ENCODE measurements at regions not wholly inside any gene's neighbourhood (a gene's known extent, or its start where the extent isn't known, plus 50 kb on each side); places are given as distances from the start of the nearest gene placed in this dataset.

DNA sequence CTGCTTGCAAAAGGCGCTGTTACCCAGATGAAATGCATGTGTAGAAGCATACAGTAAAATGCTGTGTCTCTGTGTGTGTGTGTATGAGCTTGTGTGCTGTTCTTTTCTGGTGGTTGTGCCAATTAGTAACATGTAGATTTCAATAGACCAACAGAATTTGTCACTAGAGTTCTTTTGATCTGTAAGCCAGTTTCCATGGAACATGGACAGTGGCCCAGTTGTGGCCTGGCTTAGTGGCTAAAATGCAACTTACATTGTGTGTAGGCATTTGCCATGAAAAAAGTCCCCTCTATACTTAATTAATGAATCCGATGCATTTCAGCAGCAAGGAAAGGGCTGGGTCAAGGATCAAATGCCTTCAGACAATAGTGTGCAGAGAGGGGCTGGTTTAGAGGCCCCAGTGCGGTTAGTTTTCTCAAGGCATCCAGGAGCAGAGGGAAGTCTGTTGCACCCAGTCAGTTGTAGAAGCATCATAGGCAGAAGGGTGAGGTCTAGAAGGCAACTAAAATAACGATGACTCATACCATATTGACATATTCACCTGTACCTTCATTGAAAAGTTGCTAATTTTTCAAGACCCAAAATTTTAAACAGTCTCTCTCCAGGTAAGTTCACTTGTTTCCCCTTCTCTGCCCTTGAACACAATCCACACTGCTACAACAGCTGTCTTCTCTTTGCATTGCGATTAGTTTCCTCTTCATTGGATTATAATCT, 366.9 kb upstream of the SPRED2 start:
- no peak for TF ChIP-seq POLR2A (IDR thresholded peaks at IDR 0.05)
- TF ChIP-seq, protein P1, sequence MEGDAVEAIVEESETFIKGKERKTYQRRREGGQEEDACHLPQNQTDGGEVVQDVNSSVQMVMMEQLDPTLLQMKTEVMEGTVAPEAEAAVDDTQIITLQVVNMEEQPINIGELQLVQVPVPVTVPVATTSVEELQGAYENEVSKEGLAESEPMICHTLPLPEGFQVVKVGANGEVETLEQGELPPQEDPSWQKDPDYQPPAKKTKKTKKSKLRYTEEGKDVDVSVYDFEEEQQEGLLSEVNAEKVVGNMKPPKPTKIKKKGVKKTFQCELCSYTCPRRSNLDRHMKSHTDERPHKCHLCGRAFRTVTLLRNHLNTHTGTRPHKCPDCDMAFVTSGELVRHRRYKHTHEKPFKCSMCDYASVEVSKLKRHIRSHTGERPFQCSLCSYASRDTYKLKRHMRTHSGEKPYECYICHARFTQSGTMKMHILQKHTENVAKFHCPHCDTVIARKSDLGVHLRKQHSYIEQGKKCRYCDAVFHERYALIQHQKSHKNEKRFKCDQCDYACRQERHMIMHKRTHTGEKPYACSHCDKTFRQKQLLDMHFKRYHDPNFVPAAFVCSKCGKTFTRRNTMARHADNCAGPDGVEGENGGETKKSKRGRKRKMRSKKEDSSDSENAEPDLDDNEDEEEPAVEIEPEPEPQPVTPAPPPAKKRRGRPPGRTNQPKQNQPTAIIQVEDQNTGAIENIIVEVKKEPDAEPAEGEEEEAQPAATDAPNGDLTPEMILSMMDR (IDR thresholded peaks at IDR 0.05): no peak
- no peak overlapping the region for H3K4me3 ChIP-seq (ENCODE audit: low read depth, poor library complexity, severe bottlenecking)
- WGBS, 2 donors: 85 to 88% methylated on average over 5 of the region's 5 CpGs
- no peak for DNase-seq (ENCODE audit: low spot score in 2 of 2)
- intact Hi-C loops (cut with DNase I; ENCODE audit: low total_unique reads): no loop called here

DNA sequence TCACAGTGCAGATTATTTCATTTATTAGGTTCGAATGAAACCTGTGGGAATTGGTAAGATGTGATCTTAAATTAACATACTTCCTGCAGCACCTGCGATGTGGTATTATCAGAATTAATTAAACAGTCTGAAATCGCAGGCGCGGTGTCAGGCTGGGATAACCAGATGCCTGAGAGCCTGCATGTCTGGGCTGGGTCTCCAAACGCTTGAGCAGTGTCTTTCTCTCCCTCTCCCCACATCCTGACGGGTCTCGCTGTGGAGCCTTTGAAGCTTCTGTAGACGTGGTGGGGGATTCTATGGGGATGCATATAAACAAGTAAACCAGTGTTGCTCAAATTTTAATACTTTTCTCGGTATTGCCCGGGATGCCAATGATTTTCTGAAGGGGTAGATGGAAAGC, 366.2 kb upstream of the SPRED2 start:
- intact Hi-C loops (cut with DNase I; ENCODE audit: low total_unique reads): no loop called here
- TF ChIP-seq, protein P1 (IDR thresholded peaks at IDR 0.05): no peak
- no peak for TF ChIP-seq POLR2A (IDR thresholded peaks at IDR 0.05)

DNA sequence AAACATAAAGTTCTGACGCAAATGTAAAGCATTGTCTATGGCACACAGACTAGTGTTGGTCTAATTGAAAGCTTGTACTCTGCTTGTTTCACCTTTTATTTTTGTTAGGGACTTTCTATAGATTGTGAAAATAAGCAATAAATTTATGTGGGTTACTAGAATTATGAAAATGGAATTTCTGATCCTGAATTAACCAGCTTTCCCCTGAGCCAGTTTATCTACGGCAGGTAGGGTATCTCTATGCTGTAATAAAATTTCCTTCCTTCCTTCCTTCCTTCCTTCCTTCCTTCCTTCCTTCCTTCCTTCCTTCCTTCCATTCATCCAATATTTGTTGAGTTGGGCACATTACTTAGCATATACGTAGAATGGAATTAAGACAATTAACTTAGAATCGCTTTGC, 362.6 kb upstream of the SPRED2 start:
- H3K4me3 ChIP-seq (ENCODE audit: low read depth, poor library complexity, severe bottlenecking): no peak overlapping the region
- no peak for DNase-seq (ENCODE audit: low spot score in 2 of 2)
- 93 to 95% methylated on average over 4 of the region's 4 CpGs for WGBS, 2 donors
- TF ChIP-seq, protein P1 (IDR thresholded peaks at IDR 0.05): no peak
- TF ChIP-seq POLR2A (IDR thresholded peaks at IDR 0.05): no peak
- intact Hi-C loops (cut with DNase I; ENCODE audit: low total_unique reads): no loop called here

More for the DNA sequence above, 366.2 kb upstream of the SPRED2 start:
- no peak overlapping the region for H3K4me3 ChIP-seq (ENCODE audit: low read depth, poor library complexity, severe bottlenecking)
- WGBS, 2 donors: 81 to 84% methylated on average over 11 of the region's 11 CpGs
- no peak for DNase-seq (ENCODE audit: low spot score in 2 of 2)

DNA sequence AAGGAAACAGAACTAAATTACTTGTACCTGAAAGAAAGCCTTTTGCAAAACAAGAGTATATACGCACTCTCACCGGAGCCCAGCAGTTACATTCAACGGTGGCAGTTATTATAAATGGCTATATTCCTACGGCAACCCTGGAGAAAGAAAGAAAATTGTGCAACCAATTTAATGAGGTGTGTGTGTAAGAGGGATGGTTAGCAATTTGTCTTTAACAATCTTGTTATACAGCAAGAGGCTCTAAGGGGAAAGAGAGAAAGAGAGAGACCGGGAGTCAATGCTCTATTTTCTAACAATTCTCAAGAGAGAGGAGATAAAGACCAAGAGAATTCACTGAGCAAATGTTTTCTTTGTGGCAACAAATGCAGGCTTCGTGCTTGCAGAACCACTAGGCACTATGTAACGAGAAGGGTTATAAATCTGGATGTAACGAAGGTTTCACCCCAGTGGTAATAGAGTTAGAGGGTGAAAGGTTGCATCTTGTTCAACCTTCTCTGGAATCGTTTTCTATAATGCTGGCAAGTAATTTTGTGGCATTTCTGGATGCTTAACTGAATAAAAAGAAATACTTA, 359.1 kb upstream of the SPRED2 start:
- WGBS, 2 donors: 82 to 83% methylated on average over 9 of the region's 9 CpGs
- no peak for DNase-seq (ENCODE audit: low spot score in 2 of 2)
- TF ChIP-seq, protein P1 (IDR thresholded peaks at IDR 0.05): no peak
- no peak for TF ChIP-seq POLR2A (IDR thresholded peaks at IDR 0.05)
- intact Hi-C loops (cut with DNase I; ENCODE audit: low total_unique reads): no loop called here
- H3K4me3 ChIP-seq (ENCODE audit: low read depth, poor library complexity, severe bottlenecking): no peak overlapping the region

DNA sequence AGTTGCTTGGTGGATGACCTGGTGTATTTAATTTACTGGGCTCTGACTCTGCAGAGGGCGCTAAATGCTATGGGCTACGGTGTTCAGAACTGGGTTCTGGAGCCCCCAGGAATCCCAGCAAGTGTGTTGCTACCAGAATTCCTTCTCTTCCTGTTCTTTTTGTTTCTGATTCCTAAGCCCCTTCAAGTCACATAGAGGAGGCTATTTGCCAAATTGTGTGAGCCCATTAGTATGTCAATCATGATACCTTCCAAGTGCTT, 358.2 kb upstream of the SPRED2 start:
- no peak for DNase-seq (ENCODE audit: low spot score in 2 of 2)
- TF ChIP-seq, protein P1 (IDR thresholded peaks at IDR 0.05): no peak
- no peak overlapping the region for H3K4me3 ChIP-seq (ENCODE audit: low read depth, poor library complexity, severe bottlenecking)
- 92 to 97% methylated on average over 2 of the region's 2 CpGs for WGBS, 2 donors
- intact Hi-C loops (cut with DNase I; ENCODE audit: low total_unique reads): no loop called here
